CD8-positive, alpha-beta memory T cell (primary cell): ENCODE measurements at regions not wholly inside any gene's neighbourhood (a gene's known extent, or its start where the extent isn't known, plus 50 kb on each side); places are given as distances from the start of the nearest gene placed in this dataset.
"Not testable (repeated sequence)": the region's sequence is repeated elsewhere in the genome, so short reads cannot be mapped to it uniquely, and the experiment has no call there.

Source experiments
- CTCF ChIA-PET: fragments of 350-600 bp; sonication (Branson Sonifier 250); formaldehyde crosslinking; loops from one replicate; lab custom pipeline; 2021; ENCODE audit warnings: antibody characterized with exemption; lab: Charles Lee
- POLR2A ChIA-PET: fragments of 350-600 bp; sonication (Branson Sonifier 250); formaldehyde crosslinking; loops from one replicate; lab custom pipeline; 2021; ENCODE audit warnings: antibody characterized with exemption; lab: Charles Lee
- DNase-seq, 5 donors: peaks; one replicate each; pipeline versions ENCODE4 v3.0.0 to v3.0.0-alpha.2; 2020 to 2022; ENCODE audit warnings: mixed read lengths in 1 of 5
- H3K27ac ChIP-seq: one replicate; pipeline ENCODE4 v1.7.0; 2013; ENCODE audit warnings: low read depth, mild to moderate bottlenecking, low read length, moderate library complexity
- H3K27me3 ChIP-seq: 2 replicates; pipeline ENCODE4 v1.7.0; 2013; ENCODE audit warnings: low read length, mild to moderate bottlenecking; ENCODE audit not compliant: insufficient read depth, poor library complexity, severe bottlenecking
- H3K36me3 ChIP-seq: 2 replicates; pipeline ENCODE4 v1.7.0; 2013; ENCODE audit warnings: mild to moderate bottlenecking, low read length, moderate library complexity; ENCODE audit not compliant: insufficient read depth
- H3K4me1 ChIP-seq: 2 replicates; pipeline ENCODE4 v1.7.0; 2013; ENCODE audit warnings: mild to moderate bottlenecking, low read length, moderate library complexity; ENCODE audit not compliant: insufficient read depth
- H3K4me3 ChIP-seq: 2 replicates; pipeline ENCODE4 v1.7.0; 2013; ENCODE audit warnings: mild to moderate bottlenecking, low read length
- H3K9me3 ChIP-seq: 2 replicates; pipeline ENCODE4 v1.7.0; 2013; ENCODE audit warnings: mild to moderate bottlenecking, low read length
- H3K27ac Mint-ChIP-seq, 8 donors: one replicate each; pipeline ENCODE4 v1.8.0; 2020 to 2021; ENCODE audit warnings: mixed read lengths in 8 of 8, mild to moderate bottlenecking in 6 of 8, inconsistent platforms in 3 of 8, moderate library complexity in 3 of 8
- H3K27me3 Mint-ChIP-seq, 2 donors: one replicate each; pipeline ENCODE4 v1.8.0; 2020 to 2021; ENCODE audit warnings: mixed read lengths in 2 of 2, mild to moderate bottlenecking in 1 of 2, moderate library complexity in 1 of 2
- H3K36me3 Mint-ChIP-seq, 3 donors: one replicate each; pipeline ENCODE4 v1.8.0; 2020 to 2021; ENCODE audit warnings: mixed read lengths in 3 of 3, inconsistent platforms in 1 of 3, mild to moderate bottlenecking in 1 of 3
- H3K4me1 Mint-ChIP-seq, 3 donors: one replicate each; pipeline ENCODE4 v1.8.0; 2020 to 2021; ENCODE audit warnings: mixed read lengths in 3 of 3, inconsistent platforms in 1 of 3, mild to moderate bottlenecking in 1 of 3
- H3K4me3 Mint-ChIP-seq, 7 donors: one replicate each; pipeline ENCODE4 v1.8.0; 2020 to 2021; ENCODE audit warnings: mixed read lengths in 7 of 7, mild to moderate bottlenecking in 6 of 7, moderate library complexity in 4 of 7, inconsistent platforms in 2 of 7
- H3K9me3 Mint-ChIP-seq, 5 donors: one replicate each; pipeline ENCODE4 v1.8.0; 2020 to 2022; ENCODE audit warnings: mixed read lengths in 5 of 5, mild to moderate bottlenecking in 3 of 5, moderate library complexity in 2 of 5, inconsistent platforms in 1 of 5

GRCh38 chr6:57708061-57708460 is 390.6 kb downstream of the PRIM2 start:
- CTCF ChIA-PET, H3K36me3 Mint-ChIP-seq, POLR2A ChIA-PET, H3K9me3 ChIP-seq, H3K4me3 Mint-ChIP-seq, H3K27me3 Mint-ChIP-seq, H3K27me3 ChIP-seq, H3K4me1 ChIP-seq, H3K9me3 Mint-ChIP-seq, DNase-seq, H3K27ac ChIP-seq, H3K4me3 ChIP-seq, H3K4me1 Mint-ChIP-seq, H3K36me3 ChIP-seq, H3K27ac Mint-ChIP-seq: not testable (repeated sequence)

- H3K36me3 ChIP-seq, H3K27ac ChIP-seq, H3K27ac Mint-ChIP-seq, H3K9me3 ChIP-seq, H3K4me3 Mint-ChIP-seq, H3K27me3 Mint-ChIP-seq, CTCF ChIA-PET, POLR2A ChIA-PET, H3K27me3 ChIP-seq, H3K4me1 Mint-ChIP-seq, DNase-seq, H3K9me3 Mint-ChIP-seq, H3K36me3 Mint-ChIP-seq, H3K4me1 ChIP-seq, H3K4me3 ChIP-seq: not testable (repeated sequence)
These were observed 405.1 kb downstream of the PRIM2 start for GRCh38 chr6:57722546-57722945.

GRCh38 chr6:57723815-57724401 is 406.5 kb downstream of the PRIM2 start:
- H3K4me3 Mint-ChIP-seq, H3K9me3 Mint-ChIP-seq, H3K27me3 ChIP-seq, H3K27me3 Mint-ChIP-seq, H3K36me3 ChIP-seq, H3K4me1 ChIP-seq, CTCF ChIA-PET, DNase-seq, H3K9me3 ChIP-seq, H3K27ac Mint-ChIP-seq, H3K27ac ChIP-seq, POLR2A ChIA-PET, H3K4me1 Mint-ChIP-seq, H3K36me3 Mint-ChIP-seq, H3K4me3 ChIP-seq: not testable (repeated sequence)

- H3K4me3 ChIP-seq, H3K36me3 ChIP-seq, POLR2A ChIA-PET, H3K27ac ChIP-seq, DNase-seq, H3K27me3 Mint-ChIP-seq, H3K27ac Mint-ChIP-seq, H3K4me1 Mint-ChIP-seq, H3K36me3 Mint-ChIP-seq, H3K9me3 ChIP-seq, CTCF ChIA-PET, H3K4me3 Mint-ChIP-seq, H3K27me3 ChIP-seq, H3K4me1 ChIP-seq, H3K9me3 Mint-ChIP-seq: not testable (repeated sequence)
These were observed 412.0 kb downstream of the PRIM2 start for GRCh38 chr6:57729407-57729806.

GRCh38 chr6:57730726-57731125 is 413.3 kb downstream of the PRIM2 start:
- H3K27ac ChIP-seq, H3K27me3 Mint-ChIP-seq, H3K4me3 Mint-ChIP-seq, H3K4me3 ChIP-seq, H3K27me3 ChIP-seq, H3K4me1 ChIP-seq, H3K4me1 Mint-ChIP-seq, H3K36me3 ChIP-seq, H3K36me3 Mint-ChIP-seq, H3K9me3 ChIP-seq, CTCF ChIA-PET, H3K9me3 Mint-ChIP-seq, H3K27ac Mint-ChIP-seq, DNase-seq, POLR2A ChIA-PET: not testable (repeated sequence)

- H3K9me3 ChIP-seq, H3K27ac Mint-ChIP-seq, DNase-seq, H3K4me1 Mint-ChIP-seq, H3K4me3 ChIP-seq, H3K27me3 ChIP-seq, H3K27ac ChIP-seq, H3K27me3 Mint-ChIP-seq, H3K36me3 ChIP-seq, H3K4me1 ChIP-seq, H3K4me3 Mint-ChIP-seq, POLR2A ChIA-PET, CTCF ChIA-PET, H3K36me3 Mint-ChIP-seq, H3K9me3 Mint-ChIP-seq: not testable (repeated sequence)
These were observed 430.3 kb downstream of the PRIM2 start for GRCh38 chr6:57747716-57748115.

GRCh38 chr6:57759850-57760249 is 442.4 kb downstream of the PRIM2 start:
- POLR2A ChIA-PET, H3K4me1 Mint-ChIP-seq, H3K4me3 ChIP-seq, CTCF ChIA-PET, H3K4me1 ChIP-seq, H3K27ac Mint-ChIP-seq, H3K27ac ChIP-seq, H3K27me3 ChIP-seq, H3K4me3 Mint-ChIP-seq, H3K9me3 ChIP-seq, DNase-seq, H3K9me3 Mint-ChIP-seq, H3K36me3 Mint-ChIP-seq, H3K27me3 Mint-ChIP-seq, H3K36me3 ChIP-seq: not testable (repeated sequence)

- peaks cover 10 to 18% (median 15%) of the 10 kb centered on the region in 3 donors for H3K4me1 Mint-ChIP-seq
- H3K27me3 ChIP-seq, H3K9me3 Mint-ChIP-seq, DNase-seq, H3K27ac Mint-ChIP-seq, POLR2A ChIA-PET, H3K27ac ChIP-seq, H3K4me3 ChIP-seq, H3K36me3 Mint-ChIP-seq, H3K9me3 ChIP-seq, CTCF ChIA-PET, H3K36me3 ChIP-seq, H3K4me1 ChIP-seq: not testable (repeated sequence)
- H3K4me3 Mint-ChIP-seq, result peak overlapping the region in 5 of 7 donors; percentile 33 to 65 (median 38)
- H3K27me3 Mint-ChIP-seq, result peaks cover 29 to 38% of the 10 kb centered on the region in 2 donors
These were observed 475.4 kb downstream of the PRIM2 start for GRCh38 chr6:57792720-57793397.

GRCh38 chr6:57793398-57793762 is 475.9 kb downstream of the PRIM2 start:
- Mint-ChIP-seq H3K27me3 (peaks cover 29 to 38% of the 10 kb centered on the region in 2 donors), H3K4me1 (peaks cover 10 to 18% (median 15%) of the 10 kb centered on the region in 3 donors), H3K4me3 (peak overlapping the region in 2 of 7 donors; percentile 35 to 38)
- H3K27ac Mint-ChIP-seq, H3K9me3 ChIP-seq, H3K4me3 ChIP-seq, POLR2A ChIA-PET, H3K9me3 Mint-ChIP-seq, H3K27ac ChIP-seq, DNase-seq, H3K36me3 Mint-ChIP-seq, H3K4me1 ChIP-seq, H3K27me3 ChIP-seq, CTCF ChIA-PET, H3K36me3 ChIP-seq: not testable (repeated sequence)
